CD4-positive, alpha-beta T cell (primary cell): ENCODE measurements at regions not wholly inside any gene's neighbourhood (a gene's known extent, or its start where the extent isn't known, plus 50 kb on each side); places are given as distances from the start of the nearest gene placed in this dataset.

Experiments
- ATAC-seq: fragments of 200-7000 bp; cut with Tn5 transposase; one replicate; pipeline ENCODE4 v1.10.0; 2022; ENCODE audit warnings: mild to moderate bottlenecking; ENCODE audit not compliant: poor library complexity
- CTCF ChIA-PET: fragments of 350-600 bp; sonication (Branson Sonifier 250); formaldehyde crosslinking; loops from one replicate; lab custom pipeline; 2021; ENCODE audit warnings: antibody characterized with exemption, inconsistent platforms; lab: Charles Lee
- POLR2A ChIA-PET: fragments of 350-600 bp; sonication (Branson Sonifier 250); formaldehyde crosslinking; loops from one replicate; lab custom pipeline; 2021; ENCODE audit warnings: antibody characterized with exemption, inconsistent platforms; lab: Charles Lee
- DNase-seq, 14 experiments: peaks; one replicate each; pipeline ENCODE4 v3.0.0-alpha.2; 2013 to 2020; ENCODE audit warnings: mixed read lengths in 2 of 14
- H3K27ac ChIP-seq, 2 donors: one replicate each; pipeline versions ENCODE4 v1.5.1 to v1.7.0; 2013; ENCODE audit warnings: low read length in 2 of 2, low read depth in 1 of 2, mild to moderate bottlenecking in 1 of 2
- H3K27me3 ChIP-seq, 2 experiments: 1 replicate in 1 of 2; 2 replicates in 1 of 2; pipeline versions ENCODE4 v1.6.1 to v1.7.0; 2013; ENCODE audit warnings: low read length in 2 of 2, control low read depth in 1 of 2, mild to moderate bottlenecking in 1 of 2, moderate library complexity in 1 of 2; ENCODE audit not compliant: insufficient read depth in 2 of 2, control insufficient read depth in 1 of 2
- H3K36me3 ChIP-seq: one replicate; pipeline ENCODE4 v1.6.1; 2013; ENCODE audit warnings: low read length, control low read depth; ENCODE audit not compliant: insufficient read depth
- H3K4me1 ChIP-seq: one replicate; pipeline ENCODE4 v1.6.1; 2013; ENCODE audit warnings: low read length, control low read depth; ENCODE audit not compliant: insufficient read depth
- H3K4me3 ChIP-seq: one replicate; pipeline ENCODE4 v1.5.1; 2013; ENCODE audit warnings: mild to moderate bottlenecking, low read length, moderate library complexity
- H3K9me3 ChIP-seq, 2 experiments: 1 replicate in 1 of 2; 2 replicates in 1 of 2; pipeline versions ENCODE4 v1.6.1 to v1.7.0; 2013; ENCODE audit warnings: low read length in 2 of 2, mild to moderate bottlenecking in 2 of 2, control low read depth in 1 of 2, moderate library complexity in 1 of 2; ENCODE audit not compliant: control insufficient read depth in 1 of 2, insufficient read depth in 1 of 2
- H3K27ac Mint-ChIP-seq: one replicate; pipeline ENCODE4 v1.8.0; 2020; ENCODE audit warnings: mixed read lengths
- H3K27me3 Mint-ChIP-seq: one replicate; pipeline ENCODE4 v1.8.0; 2021; ENCODE audit warnings: mixed read lengths
- H3K36me3 Mint-ChIP-seq: one replicate; pipeline ENCODE4 v1.8.0; 2021; ENCODE audit warnings: low read depth, mixed read lengths
- H3K4me1 Mint-ChIP-seq: one replicate; pipeline ENCODE4 v1.8.0; 2021; ENCODE audit warnings: low read depth, mixed read lengths
- H3K4me3 Mint-ChIP-seq: one replicate; pipeline ENCODE4 v1.8.0; 2020; ENCODE audit warnings: mild to moderate bottlenecking, mixed read lengths
- H3K9me3 Mint-ChIP-seq: one replicate; pipeline ENCODE4 v1.8.0; 2020; ENCODE audit warnings: mixed read lengths
- CTCF ChIP-seq: fragments of 200-600 bp; IDR thresholded peaks from one replicate; pipeline ENCODE4 v1.8.0; 2022; ENCODE audit warnings: antibody characterized with exemption, mild to moderate bottlenecking
- intact Hi-C, 2 experiments: fragments of 100-400 bp; cut with DNase I in 1 of 2; cut with micrococcal nuclease in 1 of 2; formaldehyde crosslinking; loops; one replicate each; pipeline versions ENCODE4 v1.15.1 to v1.9.0; 2023 to 2025; cut with DNase I, micrococcal nuclease

- Histone ChIP-seq H3K27ac (no peak overlapping the region), H3K9me3 (peaks cover 4 to 7% of the 10 kb centered on the region in 2 experiments), H3K27me3 (no peaks in the 10 kb centered on the region), H3K4me3 (no peak overlapping the region), H3K36me3 (no peaks in the 10 kb centered on the region), H3K4me1 (no peaks in the 10 kb centered on the region)
- no peak overlapping the region for H3K27ac Mint-ChIP-seq
- intact Hi-C loops = no loop called here
- H3K9me3 Mint-ChIP-seq = peaks cover 13% of the 10 kb centered on the region
- DNase-seq (no peak), ATAC-seq (no peak)
- H3K36me3 Mint-ChIP-seq = no peaks in the 10 kb centered on the region
- TF ChIP-seq CTCF = no peak
- no peaks in the 10 kb centered on the region for H3K27me3 Mint-ChIP-seq
- H3K4me3 Mint-ChIP-seq = no peak overlapping the region
- ChIA-PET CTCF (no interaction called here), POLR2A (no interaction called here)
- H3K4me1 Mint-ChIP-seq = no peaks in the 10 kb centered on the region
Observed at GRCh38 chr2:139967665-139968064, 1187.5 kb upstream of the NXPH2 start.

GRCh38 chr2:139964721-139965440, 1184.7 kb upstream of the NXPH2 start:
- ChIA-PET POLR2A (no interaction called here), CTCF (no interaction called here)
- H3K4me3 Mint-ChIP-seq = no peak overlapping the region
- Histone ChIP-seq H3K4me3 (no peak overlapping the region), H3K9me3 (peaks cover 0 to 4% of the 10 kb centered on the region in 2 experiments), H3K4me1 (no peaks in the 10 kb centered on the region), H3K27ac (no peak overlapping the region), H3K36me3 (no peaks in the 10 kb centered on the region), H3K27me3 (no peaks in the 10 kb centered on the region)
- no peaks in the 10 kb centered on the region for H3K27me3 Mint-ChIP-seq
- peaks cover 16% of the 10 kb centered on the region for H3K9me3 Mint-ChIP-seq
- no peak overlapping the region for H3K27ac Mint-ChIP-seq
- DNase-seq (no peak), ATAC-seq (no peak)
- no peak for TF ChIP-seq CTCF
- no peaks in the 10 kb centered on the region for H3K4me1 Mint-ChIP-seq
- intact Hi-C loops = no loop called here
- no peaks in the 10 kb centered on the region for H3K36me3 Mint-ChIP-seq

- Mint-ChIP-seq H3K36me3 (no peaks in the 10 kb centered on the region), H3K27me3 (no peaks in the 10 kb centered on the region), H3K4me3 (no peak overlapping the region), H3K9me3 (peaks cover 16% of the 10 kb centered on the region), H3K4me1 (no peaks in the 10 kb centered on the region), H3K27ac (no peak overlapping the region)
- Histone ChIP-seq H3K4me3 (no peak overlapping the region), H3K36me3 (no peaks in the 10 kb centered on the region), H3K9me3 (peaks cover 0 to 4% of the 10 kb centered on the region in 2 experiments), H3K27ac (no peak overlapping the region), H3K27me3 (no peaks in the 10 kb centered on the region), H3K4me1 (no peaks in the 10 kb centered on the region)
- DNase-seq (no peak), ATAC-seq (no peak)
- ChIA-PET POLR2A (no interaction called here), CTCF (no interaction called here)
- intact Hi-C loops = no loop called here
- TF ChIP-seq CTCF = no peak
Observed at GRCh38 chr2:139963863-139964355, 1183.7 kb upstream of the NXPH2 start.
